ENCODE measurements at regions not wholly inside any gene's neighbourhood (a gene's known extent, or its start where the extent isn't known, plus 50 kb on each side); places are given as distances from the start of the nearest gene placed in this dataset.

GRCh38 chr2:174697255-174697654 lies 67.0 kb downstream of the CHRNA1 start:
- no peak overlapping the region for H3K27ac ChIP-seq
- peak; percentile 77 for TF ChIP-seq CTCF (IDR thresholded peaks at IDR 0.05)
- no peak for TF ChIP-seq ZFX (IDR thresholded peaks at IDR 0.05; ENCODE audit: borderline replicate concordance)

GRCh38 chr2:174694920-174695319 lies 69.4 kb downstream of the CHRNA1 start:
- H3K27ac ChIP-seq, result no peak overlapping the region
- TF ChIP-seq ZFX (IDR thresholded peaks at IDR 0.05; ENCODE audit: borderline replicate concordance) (no peak), CTCF (IDR thresholded peaks at IDR 0.05) (no peak)

- no peak overlapping the region for H3K27ac ChIP-seq
- no peak for TF ChIP-seq ZFX (IDR thresholded peaks at IDR 0.05; ENCODE audit: borderline replicate concordance)
- no peak for TF ChIP-seq CTCF (IDR thresholded peaks at IDR 0.05)
These were observed 69.9 kb downstream of the CHRNA1 start for GRCh38 chr2:174694196-174694878.

GRCh38 chr2:174693344-174693743 lies 70.9 kb downstream of the CHRNA1 start:
- TF ChIP-seq ZFX (IDR thresholded peaks at IDR 0.05; ENCODE audit: borderline replicate concordance), result no peak
- TF ChIP-seq CTCF (IDR thresholded peaks at IDR 0.05), result no peak
- H3K27ac ChIP-seq, result no peak overlapping the region

GRCh38 chr2:174692256-174692919 lies 71.9 kb downstream of the CHRNA1 start:
- no peak overlapping the region for H3K27ac ChIP-seq
- TF ChIP-seq ZFX (IDR thresholded peaks at IDR 0.05; ENCODE audit: borderline replicate concordance) (no peak), CTCF (IDR thresholded peaks at IDR 0.05) (no peak)

- TF ChIP-seq ZFX (IDR thresholded peaks at IDR 0.05; ENCODE audit: borderline replicate concordance) (no peak), CTCF (IDR thresholded peaks at IDR 0.05) (no peak)
- H3K27ac ChIP-seq, result no peak overlapping the region
These were observed 73.0 kb downstream of the CHRNA1 start for GRCh38 chr2:174691201-174691779.

- H3K27ac ChIP-seq, result no peak overlapping the region
- no peak for TF ChIP-seq ZFX (IDR thresholded peaks at IDR 0.05; ENCODE audit: borderline replicate concordance)
- TF ChIP-seq CTCF (IDR thresholded peaks at IDR 0.05), result no peak
These were observed 74.2 kb downstream of the CHRNA1 start for GRCh38 chr2:174690026-174690425.
